ENCODE measurements at regions not wholly inside any gene's neighbourhood (a gene's known extent, or its start where the extent isn't known, plus 50 kb on each side); places are given as distances from the start of the nearest gene placed in this dataset.
A peak's percentile ranks its signal among the peaks of the same experiment; 100 is the strongest.

DNA sequence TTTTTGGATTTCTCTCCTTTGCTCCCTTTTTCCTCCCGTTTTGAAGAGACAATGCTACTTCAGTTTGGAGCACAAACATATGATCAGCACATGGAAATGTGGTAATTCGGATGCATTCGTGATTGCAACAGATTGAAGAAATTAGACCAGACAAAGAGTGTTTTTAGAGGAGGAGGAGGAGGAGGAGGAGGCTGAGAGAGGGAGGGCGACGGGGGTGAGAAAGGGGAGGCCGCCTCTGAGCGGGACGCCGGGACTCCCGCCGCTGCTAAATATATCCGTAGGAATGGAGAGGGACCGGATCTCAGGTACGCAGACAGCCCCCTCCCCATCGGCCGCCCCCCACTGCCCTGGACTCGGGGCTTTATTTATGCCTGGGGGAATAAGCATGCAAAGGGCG is 179.3 kb downstream of the SEC14L1 start:
- TF ChIP-seq, protein P1, sequence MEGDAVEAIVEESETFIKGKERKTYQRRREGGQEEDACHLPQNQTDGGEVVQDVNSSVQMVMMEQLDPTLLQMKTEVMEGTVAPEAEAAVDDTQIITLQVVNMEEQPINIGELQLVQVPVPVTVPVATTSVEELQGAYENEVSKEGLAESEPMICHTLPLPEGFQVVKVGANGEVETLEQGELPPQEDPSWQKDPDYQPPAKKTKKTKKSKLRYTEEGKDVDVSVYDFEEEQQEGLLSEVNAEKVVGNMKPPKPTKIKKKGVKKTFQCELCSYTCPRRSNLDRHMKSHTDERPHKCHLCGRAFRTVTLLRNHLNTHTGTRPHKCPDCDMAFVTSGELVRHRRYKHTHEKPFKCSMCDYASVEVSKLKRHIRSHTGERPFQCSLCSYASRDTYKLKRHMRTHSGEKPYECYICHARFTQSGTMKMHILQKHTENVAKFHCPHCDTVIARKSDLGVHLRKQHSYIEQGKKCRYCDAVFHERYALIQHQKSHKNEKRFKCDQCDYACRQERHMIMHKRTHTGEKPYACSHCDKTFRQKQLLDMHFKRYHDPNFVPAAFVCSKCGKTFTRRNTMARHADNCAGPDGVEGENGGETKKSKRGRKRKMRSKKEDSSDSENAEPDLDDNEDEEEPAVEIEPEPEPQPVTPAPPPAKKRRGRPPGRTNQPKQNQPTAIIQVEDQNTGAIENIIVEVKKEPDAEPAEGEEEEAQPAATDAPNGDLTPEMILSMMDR (IDR thresholded peaks at IDR 0.05) = no peak
- peak in 1 of 2 donors; percentile 16 for TF ChIP-seq POLR2A (IDR thresholded peaks at IDR 0.05)
